NCI-H524 treated with DMSO at 0.1 percent for 48 hours (cell line): ENCODE measurements at regions not wholly inside any gene's neighbourhood (a gene's known extent, or its start where the extent isn't known, plus 50 kb on each side); places are given as distances from the start of the nearest gene placed in this dataset.

ENCODE experiments used
- DNase-seq: peaks from one replicate; lab custom pipeline; 2025; lab: John Stamatoyannopoulos, UW

DNA sequence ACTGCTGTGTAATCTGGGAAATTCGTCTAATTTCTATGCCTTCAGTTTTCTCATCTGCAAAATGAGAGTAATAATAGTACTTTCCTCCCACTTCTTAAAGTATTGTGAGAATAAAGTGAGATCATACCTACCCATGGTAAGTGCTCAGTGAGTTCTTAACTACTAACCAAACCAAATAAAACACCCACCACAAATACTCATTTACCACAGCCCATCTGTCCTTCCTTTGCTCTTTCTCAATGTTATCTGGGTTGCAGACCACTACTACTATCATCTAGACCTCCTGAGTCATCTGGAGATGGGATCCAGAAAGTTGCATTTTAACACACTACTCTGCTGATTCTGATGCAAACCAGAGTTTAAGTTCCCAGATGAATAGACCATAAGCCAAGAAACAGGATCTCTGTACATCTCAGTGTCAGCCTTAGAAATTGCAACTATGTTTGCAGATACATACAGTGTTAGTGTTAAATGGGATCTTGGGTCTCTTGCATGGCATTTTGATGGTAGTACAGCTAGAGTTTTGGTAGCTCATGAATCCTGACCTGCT is 105.4 kb upstream of the ATP10B start:
- DNase-seq: no peak

DNA sequence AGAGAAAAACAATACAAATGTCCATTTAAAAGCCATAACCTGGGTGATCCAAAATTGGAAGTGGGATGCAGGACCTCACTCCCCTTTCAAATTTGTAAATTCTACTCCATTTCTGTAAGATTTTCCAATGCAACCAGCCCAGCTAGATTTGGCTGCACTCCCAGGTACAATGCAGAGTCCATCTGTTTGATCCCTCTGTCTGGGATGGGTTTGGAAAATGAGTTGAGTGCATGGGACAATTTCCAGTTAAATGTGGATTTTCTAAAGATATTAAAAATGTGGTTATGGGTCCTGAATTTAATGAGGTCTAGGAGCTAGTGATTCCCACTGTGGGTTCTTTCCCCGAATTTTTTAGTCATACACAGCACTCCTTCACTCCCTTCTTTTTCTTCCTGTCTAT is 104.0 kb upstream of the ATP10B start:
- DNase-seq: no peak

DNA sequence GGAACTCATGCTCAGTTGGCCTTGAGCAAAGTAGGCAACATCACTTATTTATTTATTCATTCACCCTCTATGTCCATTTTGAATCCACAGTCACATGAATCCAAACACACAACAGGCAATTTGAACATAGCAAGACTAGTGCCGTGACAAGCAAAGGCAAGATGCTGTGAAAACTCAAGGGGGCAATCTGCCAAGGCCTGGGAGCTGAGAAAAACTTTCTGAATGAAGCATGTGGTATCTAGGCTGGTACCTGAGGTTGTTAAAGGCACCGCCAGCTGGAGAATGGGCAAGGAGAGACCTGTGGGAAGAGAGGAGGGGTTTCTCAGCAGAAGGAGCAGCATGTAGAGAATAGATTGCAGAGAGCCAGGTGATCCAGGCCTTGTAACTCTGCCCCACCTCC is 98.3 kb upstream of the ATP10B start:
- no peak for DNase-seq

DNA sequence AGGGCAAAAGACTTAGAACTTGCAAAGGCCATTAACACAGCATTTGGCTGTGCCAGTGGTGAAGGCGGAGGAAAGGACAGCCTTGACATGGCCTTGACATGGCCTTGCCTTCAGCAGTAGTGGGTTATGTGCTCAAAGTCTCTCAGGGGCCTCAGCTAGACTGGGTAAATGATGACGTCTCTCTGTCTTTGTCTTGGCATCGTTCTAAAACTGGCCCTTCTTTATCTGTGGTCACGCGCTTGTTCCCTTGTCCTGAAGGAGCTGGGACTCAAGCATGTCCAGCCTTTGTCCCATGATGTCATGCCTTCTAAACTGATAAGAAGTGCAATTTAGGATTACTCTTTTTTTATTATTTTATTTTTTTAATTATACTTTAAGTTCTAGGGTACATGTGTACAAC is 88.7 kb upstream of the ATP10B start:
- no peak for DNase-seq

DNA sequence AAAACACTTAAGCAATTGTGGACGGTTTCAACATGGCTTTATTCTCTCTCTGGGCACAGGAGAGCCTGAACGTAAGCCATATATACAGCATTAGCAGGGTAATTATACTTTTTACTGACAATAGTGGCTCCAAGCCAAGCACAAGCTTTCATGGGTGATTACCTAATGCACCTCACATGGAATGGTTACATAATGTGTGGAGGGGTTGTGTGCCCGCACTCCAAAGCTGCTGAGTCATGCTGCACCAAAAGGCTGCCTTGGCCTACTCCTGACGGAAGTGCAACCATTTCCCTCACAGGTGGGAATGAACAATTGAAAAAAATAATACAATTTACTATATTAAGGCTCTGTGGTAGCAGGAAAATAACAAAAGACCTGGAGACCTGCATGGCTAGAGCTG is 86.5 kb upstream of the ATP10B start:
- DNase-seq: no peak

DNA sequence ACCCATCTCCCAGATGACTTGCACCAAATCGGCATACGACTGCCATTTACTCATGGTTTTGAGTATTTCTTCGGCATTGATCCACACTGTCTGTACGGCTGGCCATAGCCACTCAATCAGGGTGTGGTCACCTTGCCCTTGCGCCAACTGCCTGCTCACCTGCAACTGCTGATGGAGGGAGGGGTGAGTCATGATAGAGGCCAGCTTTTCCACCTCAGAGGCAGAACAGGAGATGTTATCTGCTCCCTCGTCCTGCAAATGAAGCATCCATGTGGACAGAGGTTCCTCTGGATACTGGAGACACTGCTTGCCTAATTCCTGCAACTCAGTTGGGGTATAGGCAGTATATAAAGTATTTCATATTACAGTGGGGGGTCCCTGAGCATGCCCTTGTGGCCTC is 85.6 kb upstream of the ATP10B start:
- no peak for DNase-seq

DNA sequence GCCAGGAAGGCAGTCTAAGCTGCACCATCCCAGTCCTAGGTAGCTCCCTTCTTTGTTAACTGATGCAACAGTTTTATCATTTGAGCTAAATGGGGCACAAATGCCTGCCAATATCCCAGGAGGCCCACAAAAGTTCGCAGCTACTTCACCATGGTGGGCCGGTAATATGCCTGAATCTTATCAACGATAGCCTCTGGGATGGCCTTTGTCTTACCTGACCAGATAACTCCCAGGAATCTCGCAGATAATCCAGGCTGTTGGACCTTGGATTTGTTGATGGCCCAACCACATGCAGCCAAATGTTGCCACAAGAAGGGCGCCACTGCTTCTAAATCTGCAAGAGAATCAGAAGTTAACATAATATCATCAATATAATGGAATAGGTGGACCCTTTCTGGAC is 83.8 kb upstream of the ATP10B start:
- no peak for DNase-seq

DNA sequence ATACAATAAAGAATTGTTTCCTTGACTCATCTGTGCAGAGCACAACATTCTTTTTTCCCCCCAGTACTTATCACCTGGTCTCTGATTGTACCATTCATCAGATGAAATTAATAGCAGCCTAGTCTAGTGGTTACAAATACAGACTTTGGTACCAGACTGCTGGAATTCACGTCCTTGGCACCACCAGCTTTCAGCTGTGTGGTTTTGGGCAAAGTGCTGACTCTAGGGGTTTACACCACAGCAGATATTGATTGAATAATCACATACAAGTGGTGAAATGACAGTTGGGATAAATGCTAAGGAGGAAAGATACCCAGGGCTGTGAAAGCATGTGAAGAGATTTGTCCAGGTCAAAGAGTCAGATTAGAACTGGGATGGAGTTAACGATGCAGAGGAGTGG is 79.3 kb upstream of the ATP10B start:
- DNase-seq: no peak

DNA sequence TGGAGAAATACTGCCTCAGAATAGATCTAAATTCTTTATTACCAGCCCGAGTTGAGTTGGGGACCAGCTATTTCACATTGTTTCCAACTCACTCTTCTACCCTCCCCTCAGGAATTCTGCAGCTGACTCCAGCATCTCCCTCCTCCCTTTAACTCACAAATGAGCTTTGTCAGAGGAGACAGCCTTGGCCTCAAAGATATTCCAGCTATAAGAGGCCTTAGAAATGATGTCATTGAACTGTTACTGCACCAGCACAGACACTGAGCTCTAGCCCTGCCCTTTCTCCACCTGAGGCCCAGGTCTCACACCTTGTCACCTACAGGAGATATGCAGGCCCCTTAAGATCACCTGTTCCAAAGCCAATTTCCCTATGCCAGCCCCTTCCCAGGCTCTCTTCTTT is 78.4 kb upstream of the ATP10B start:
- DNase-seq: no peak

DNA sequence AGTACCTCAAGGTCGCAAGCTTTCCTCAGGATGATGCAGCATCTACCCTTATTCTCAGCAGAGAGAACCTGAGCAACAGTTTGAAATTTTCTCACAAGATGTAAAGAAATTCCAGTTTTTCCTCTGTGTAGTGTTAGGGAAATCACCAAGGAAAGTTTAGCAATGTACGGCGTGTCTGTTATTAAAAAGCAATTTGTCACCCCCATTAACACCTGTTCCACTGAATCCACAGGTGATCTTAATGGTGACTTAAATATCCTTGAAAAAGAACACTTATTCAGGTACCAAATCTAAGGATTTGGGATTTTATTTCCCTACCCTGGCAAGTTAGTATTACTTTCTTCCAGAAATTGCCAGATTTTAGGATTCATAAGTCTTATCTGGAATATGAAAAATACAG is 77.9 kb upstream of the ATP10B start:
- no peak for DNase-seq

DNA sequence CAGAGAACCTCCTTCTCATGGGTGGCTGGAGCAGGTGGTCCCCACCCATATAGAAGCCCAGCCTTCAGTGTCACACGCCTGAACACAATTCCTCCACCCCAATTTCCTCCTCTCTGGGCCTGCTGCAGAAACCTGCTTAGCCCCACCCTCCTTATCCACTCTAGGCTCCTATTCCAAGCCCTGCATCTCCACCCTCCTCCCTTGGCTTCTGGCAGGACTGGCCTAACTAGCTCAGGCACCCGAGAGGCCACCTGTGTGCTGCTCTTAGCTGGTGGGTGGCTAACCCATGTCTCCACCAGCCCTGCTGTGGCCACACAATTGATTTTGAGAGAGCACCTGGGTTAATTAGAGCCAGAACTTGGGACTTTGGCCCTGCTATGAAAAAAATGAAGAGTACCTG is 77.3 kb upstream of the ATP10B start:
- no peak for DNase-seq

DNA sequence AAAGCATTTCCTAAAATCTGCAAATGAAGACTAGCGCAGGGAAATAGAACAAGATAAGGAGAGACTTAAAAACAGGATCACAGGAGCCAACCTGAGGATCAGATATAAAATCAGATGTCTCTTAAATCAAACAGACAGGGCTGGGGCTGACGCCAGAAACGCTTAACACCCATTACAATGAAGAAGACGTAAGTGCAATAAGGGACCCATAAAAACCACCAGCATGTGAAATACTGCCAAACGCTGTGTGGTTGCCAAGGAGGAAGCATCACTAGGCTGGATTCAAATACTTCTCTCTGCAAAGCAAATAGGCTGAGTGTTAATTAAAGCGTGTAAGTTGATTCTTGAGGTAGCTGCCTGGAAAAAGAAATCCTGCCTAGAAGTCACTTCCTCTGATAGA is 74.4 kb upstream of the ATP10B start:
- no peak for DNase-seq

DNA sequence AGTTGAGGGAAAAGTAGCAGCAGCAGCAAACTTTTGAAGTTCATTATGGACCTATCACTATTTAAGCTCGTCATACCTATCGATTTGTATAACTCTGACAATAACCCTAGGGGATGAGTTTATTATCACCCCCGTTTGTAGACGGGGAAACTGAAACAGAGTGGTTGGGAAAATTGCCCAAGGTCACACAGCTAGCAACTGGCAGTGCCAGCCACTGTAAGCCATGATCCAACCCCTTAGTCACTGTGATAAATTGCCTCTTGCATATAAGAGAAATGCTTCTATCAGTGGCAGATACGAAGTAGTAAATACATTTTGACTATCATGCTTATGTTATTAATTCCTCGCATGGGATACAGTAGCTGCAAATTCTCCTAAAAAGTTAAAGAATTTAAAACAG is 73.3 kb upstream of the ATP10B start:
- no peak for DNase-seq

DNA sequence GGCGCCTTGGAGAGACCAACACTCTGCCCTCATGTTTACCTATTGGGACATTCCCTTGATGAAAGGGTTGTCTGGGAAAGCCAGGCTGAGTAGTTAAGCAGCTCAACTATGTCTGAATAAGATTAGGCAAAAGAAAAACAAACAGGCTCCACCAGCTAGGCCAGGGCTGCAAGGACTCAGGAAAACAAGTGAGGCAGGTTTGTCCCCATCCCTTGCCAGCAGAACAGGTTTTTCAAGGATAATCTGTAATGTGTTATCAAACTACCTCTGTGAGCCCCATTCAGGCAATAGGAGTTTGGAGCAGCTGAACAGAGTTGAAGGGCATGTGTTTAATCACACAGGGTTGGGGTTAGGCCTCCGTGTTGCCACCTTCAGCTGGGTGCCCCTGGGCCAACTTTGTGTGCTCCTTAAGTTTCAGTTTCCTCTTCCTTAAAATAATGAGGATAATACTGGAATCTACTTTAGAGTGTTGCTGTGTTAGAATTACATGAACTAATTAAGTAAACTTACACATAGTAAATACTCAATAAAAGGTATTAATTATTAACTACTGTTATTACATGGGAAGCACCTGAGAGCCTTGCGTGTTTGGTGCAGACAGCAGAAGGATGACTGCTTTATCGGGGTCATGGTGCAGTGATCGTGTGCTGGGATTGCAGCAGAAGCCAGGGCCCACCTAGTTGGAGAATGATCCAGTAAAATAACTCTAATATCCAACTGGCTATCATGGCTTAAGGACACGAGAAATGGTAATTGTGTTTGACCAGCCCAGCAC is 72.1 kb upstream of the ATP10B start:
- no peak for DNase-seq

DNA sequence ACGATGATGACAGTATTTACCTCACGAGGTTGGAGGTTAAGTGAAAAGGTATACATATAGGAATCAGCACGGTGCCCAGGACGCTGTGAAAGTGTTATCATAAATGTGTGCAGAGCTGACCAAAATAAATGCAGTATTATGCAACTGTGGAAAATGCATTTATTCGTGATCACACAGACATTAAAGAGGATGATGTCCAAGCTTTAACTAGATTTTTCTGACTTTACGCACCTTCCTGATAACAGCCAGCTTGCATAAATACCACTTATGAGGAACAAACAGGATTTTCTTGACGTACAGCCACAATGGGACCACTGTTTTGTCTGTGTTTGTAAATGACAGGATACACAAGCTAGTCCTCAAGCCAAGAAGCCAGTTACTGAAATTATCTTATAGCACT is 71.4 kb upstream of the ATP10B start:
- DNase-seq: no peak

DNA sequence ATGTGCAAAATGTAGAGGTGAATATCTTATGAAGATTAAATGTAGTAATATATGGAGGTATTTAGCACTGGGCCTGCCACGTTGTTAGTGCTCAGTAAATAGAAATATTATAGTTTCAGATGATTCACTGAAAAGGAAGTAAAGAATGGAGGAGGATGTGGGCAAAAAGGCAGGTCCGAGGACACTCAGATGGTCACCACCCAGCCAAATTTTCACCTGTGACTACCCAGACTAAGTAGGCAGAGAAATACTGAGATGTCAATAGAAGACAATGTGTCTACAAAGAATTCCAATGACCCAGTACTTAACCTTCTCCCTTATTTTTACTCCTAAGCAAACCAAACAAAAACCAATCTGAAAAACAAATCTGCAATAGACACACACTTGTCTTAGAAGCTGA is 70.3 kb upstream of the ATP10B start:
- no peak for DNase-seq

DNA sequence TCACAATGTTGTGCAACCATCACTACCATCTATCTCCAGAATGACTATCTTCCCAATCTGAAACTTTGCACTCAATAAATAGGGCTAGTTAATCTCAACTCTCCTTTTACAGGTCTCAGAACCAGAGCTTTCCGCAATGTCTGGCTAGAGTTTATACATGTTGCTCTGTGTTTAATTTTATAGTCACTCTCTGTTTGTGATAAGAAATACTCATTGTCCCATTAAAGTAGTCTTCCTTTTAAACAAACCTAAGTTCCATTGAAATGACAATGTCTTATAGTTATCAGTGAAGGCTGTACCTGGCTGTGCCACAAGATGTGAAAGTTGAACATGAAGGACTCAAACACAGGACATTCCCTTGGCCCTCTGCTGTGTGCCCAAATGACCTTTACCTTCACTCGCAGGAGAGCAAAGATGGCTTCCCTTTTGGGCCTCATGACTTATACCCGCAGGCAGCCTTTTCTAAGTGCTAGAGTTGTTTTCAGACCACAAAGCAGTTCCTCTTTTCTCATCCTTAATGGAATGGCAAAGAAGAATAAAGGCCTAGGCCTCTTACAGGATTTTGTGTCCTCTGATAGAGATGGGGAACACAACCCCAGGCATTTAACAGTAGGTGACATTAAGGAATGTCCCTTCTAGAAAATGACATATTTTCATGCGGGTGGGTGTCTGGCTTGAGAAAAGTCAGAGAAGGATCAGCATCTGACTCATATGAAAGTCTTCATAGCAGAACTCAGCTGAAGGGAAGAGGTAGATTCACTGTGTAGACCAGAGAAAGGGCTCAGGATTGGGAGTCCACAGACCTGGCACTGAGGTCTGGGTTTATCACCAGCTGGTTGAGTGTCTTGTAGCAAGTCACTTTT is 69.6 kb upstream of the ATP10B start:
- DNase-seq: no peak

DNA sequence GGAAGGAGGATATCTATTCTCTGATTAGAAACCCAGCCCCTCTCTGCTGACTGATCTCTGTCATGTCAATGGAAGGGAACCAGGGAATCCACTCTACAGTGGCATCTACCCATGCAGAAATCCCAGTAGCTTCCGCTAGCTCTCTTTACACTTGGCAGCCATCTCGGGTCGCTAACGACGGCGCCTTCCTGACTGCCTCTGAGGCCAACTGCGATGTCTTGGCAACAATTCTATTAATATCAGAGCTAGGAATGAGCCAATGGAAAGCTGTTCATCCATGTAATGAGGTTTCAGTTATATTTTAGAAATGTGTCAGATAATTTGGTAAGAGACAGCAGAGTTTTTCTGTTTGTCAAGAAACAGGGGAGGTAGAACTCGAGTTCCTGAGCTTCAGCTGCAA is 67.6 kb upstream of the ATP10B start:
- no peak for DNase-seq

DNA sequence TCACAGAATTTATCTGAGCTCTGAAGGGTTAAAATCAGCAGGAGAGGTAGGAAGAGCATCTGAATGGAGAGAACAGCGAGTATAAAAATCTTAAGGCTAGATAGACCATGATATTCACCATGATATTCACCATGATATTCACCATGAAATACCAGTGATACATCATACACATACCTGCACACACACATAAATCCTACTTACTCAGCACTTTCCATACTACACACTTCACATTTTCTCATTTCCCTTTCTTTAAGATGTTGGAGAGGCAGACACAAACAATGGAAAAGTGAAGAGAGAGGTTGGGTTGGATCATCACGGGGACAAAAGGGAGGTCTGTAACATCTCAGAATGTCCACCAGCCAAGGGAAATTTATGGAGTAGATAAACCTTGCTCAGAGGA is 66.4 kb upstream of the ATP10B start:
- no peak for DNase-seq

DNA sequence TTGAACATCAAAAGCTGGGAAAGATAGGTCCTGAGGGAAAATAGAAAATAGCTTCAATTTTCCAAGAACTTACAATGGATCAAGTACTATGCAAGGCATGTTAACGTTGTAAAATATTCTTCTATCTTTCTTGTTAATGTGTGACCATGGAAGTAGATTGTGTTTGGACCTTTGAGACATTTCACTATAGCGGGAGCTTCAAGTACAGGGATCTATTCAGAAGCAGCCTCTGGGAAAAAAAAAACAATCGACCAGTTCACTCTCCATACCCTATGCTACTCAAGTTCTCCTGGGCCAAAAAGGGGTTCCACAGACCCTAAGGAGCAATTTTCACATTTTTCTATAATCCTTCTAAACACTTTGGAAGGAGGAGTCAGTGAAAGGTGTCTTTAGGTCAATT is 54.1 kb upstream of the ATP10B start:
- no peak for DNase-seq

DNA sequence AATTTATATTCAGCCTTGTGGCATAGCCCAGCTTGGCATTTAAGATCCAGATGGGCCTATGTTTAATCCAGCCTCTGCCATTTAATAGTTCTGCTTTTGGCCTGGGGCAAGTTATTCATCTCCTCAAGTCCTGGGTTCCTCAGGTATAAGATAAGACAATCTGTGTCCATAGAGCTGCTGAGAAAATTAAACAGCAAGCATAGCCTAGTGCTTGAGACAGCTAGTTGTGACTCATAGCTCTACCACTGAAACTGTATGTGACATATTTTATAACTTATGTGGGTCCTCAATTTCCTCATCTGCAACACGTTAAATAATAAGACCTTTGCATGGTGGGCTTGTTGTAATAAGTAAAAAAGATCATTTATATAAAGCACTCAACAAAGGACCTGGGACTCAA is 53.3 kb upstream of the ATP10B start:
- DNase-seq: no peak

DNA sequence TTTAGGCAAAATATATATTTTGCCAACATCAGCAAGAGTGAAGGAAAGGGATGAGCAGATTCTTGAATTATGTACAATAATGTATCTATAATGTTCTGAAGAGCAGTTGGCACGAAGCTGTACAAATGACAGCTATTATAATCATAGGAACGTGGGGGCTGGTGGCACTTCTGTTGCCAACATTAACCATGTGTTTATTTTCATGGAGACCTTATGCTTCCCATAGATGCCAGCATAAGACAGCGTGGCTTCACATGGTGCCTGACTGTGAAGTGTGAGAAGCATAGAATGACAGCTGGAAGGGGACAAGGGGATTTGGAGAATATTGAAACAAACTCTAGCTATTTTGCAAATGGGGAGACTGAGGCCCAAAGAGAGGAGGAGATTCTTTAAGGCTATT is 52.6 kb upstream of the ATP10B start:
- DNase-seq: no peak

DNA sequence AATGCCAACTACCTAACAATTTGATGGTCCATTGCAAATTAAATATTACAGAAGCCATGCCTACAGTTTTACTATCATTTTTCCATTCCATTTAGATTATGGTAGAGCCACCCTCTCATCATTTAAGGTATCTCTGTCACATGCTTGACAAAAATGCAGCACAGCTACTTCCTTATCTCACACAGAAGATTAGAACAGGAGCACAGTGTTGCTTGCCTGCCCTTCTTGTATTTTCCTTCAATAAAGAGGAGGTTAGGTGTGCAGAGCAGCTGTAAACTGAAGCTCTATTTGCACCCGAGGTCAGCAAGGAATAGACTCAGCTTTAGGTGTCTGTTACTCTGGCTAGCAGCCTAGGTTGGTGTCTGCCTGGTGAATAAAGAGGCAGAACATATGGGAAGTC is 51.5 kb upstream of the ATP10B start:
- no peak for DNase-seq
